ENCODE measurements at regions not wholly inside any gene's neighbourhood (a gene's known extent, or its start where the extent isn't known, plus 50 kb on each side); places are given as distances from the start of the nearest gene placed in this dataset.

DNA sequence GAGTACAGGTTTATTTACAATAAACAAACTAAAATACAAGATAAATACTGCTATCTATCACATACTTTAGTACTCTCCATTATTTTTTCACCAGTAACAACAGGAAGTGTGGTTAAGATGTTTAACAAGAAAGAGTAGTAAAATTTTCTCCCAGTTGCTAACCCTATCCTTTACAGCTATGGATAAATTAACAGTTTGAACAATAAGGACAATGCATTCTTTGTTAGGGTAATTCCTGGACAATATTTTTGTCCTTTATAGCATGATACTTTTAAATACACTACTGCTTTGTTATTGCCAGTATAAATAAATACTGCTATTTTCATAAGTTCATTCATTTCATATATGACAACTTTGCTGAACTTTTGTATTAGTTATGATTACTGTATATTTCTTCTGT, 630.2 kb upstream of the ATXN8OS start:
- TF ChIP-seq, protein P1, sequence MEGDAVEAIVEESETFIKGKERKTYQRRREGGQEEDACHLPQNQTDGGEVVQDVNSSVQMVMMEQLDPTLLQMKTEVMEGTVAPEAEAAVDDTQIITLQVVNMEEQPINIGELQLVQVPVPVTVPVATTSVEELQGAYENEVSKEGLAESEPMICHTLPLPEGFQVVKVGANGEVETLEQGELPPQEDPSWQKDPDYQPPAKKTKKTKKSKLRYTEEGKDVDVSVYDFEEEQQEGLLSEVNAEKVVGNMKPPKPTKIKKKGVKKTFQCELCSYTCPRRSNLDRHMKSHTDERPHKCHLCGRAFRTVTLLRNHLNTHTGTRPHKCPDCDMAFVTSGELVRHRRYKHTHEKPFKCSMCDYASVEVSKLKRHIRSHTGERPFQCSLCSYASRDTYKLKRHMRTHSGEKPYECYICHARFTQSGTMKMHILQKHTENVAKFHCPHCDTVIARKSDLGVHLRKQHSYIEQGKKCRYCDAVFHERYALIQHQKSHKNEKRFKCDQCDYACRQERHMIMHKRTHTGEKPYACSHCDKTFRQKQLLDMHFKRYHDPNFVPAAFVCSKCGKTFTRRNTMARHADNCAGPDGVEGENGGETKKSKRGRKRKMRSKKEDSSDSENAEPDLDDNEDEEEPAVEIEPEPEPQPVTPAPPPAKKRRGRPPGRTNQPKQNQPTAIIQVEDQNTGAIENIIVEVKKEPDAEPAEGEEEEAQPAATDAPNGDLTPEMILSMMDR (IDR thresholded peaks at IDR 0.05; ENCODE audit: low read depth, low read length): no peak
- no peak for TF ChIP-seq EZH2phosphoT487 (IDR thresholded peaks at IDR 0.05; ENCODE audit: low read depth)
- Histone ChIP-seq H2AFZ (ENCODE audit: low read depth, low read length) (no peak overlapping the region), H3K9ac (ENCODE audit: low read length) (no peak overlapping the region), H4K20me1 (ENCODE audit: insufficient read depth, low read length) (no peaks in the 10 kb centered on the region), H3K36me3 (replicated peaks; ENCODE audit: low read depth, low read length) (no peaks in the 10 kb centered on the region), H3K4me1 (ENCODE audit: low read length) (no peaks in the 10 kb centered on the region), H3K4me3 (ENCODE audit: low read length) (no peak overlapping the region), H3K9me3 (ENCODE audit: insufficient read depth, low read length) (no peaks in the 10 kb centered on the region), H3K4me2 (ENCODE audit: low read length) (no peak overlapping the region), H3K79me2 (ENCODE audit: low read length) (no peaks in the 10 kb centered on the region), H3K27ac (ENCODE audit: low read length) (no peak overlapping the region), H3K27me3 (ENCODE audit: low read depth, low read length) (no peaks in the 10 kb centered on the region)

DNA sequence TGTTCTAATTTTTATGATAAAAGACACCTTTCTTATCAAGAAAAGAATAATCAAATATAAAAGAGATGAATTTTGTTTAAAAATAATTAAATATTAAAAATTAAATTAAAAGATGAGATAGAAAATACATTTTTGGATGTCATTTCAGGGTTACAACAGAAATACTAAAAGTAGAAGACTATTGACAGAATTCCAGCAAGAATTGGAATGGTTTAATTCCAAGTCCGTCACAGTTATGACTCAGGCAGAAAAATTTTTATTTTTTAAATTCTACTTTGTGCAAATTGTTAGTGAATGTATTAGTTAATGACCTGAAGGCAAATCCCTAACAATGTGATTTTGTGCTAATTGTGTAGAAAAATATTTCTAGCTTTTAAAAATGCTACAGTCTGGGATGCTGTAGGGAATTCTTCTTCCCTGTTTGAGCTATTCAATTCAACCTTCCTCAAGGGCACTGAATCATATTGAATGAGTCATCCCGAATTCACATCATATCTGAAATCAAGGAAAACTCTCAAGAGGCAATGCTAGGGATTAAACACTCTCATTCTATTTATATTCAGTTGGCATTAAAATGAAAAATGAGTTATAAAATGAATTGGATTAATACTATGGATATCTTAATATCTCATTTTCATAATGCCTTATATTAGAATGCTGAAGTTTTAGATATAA, 633.5 kb upstream of the ATXN8OS start:
- Histone ChIP-seq H3K4me2 (ENCODE audit: low read length) (no peak overlapping the region), H3K27ac (ENCODE audit: low read length) (no peak overlapping the region), H3K9me3 (ENCODE audit: insufficient read depth, low read length) (no peaks in the 10 kb centered on the region), H4K20me1 (ENCODE audit: insufficient read depth, low read length) (no peaks in the 10 kb centered on the region), H3K27me3 (ENCODE audit: low read depth, low read length) (no peaks in the 10 kb centered on the region), H3K9ac (ENCODE audit: low read length) (no peak overlapping the region), H3K4me3 (ENCODE audit: low read length) (no peak overlapping the region), H3K4me1 (ENCODE audit: low read length) (no peaks in the 10 kb centered on the region), H3K36me3 (replicated peaks; ENCODE audit: low read depth, low read length) (no peaks in the 10 kb centered on the region), H3K79me2 (ENCODE audit: low read length) (no peaks in the 10 kb centered on the region), H2AFZ (ENCODE audit: low read depth, low read length) (no peak overlapping the region)
- TF ChIP-seq, protein P1 (IDR thresholded peaks at IDR 0.05; ENCODE audit: low read depth, low read length): no peak
- no peak for TF ChIP-seq EZH2phosphoT487 (IDR thresholded peaks at IDR 0.05; ENCODE audit: low read depth)

DNA sequence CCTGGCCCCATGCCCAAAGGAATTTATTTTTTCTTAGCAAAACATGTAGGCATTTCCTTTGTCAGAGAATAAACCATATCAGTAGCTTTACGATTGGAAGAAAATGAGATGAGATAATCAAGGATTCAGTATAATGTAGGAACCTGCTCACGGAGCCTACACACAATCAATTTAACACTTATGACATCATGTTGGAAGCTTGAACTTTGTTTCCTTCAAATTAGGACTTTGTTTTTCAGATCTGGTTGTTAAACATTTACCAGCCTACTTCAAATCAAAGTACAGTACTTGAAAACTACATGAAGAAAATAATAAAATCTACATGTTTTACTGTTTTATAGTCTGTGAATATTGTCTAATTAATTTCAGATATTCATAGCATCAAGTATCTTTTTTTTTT, 639.0 kb upstream of the ATXN8OS start:
- H3K9me3 ChIP-seq (ENCODE audit: insufficient read depth, low read length): no peaks in the 10 kb centered on the region
- no peak overlapping the region for H3K4me3 ChIP-seq (ENCODE audit: low read length)
- H3K36me3 ChIP-seq (replicated peaks; ENCODE audit: low read depth, low read length): no peaks in the 10 kb centered on the region
- H3K4me2 ChIP-seq (ENCODE audit: low read length): no peak overlapping the region
- no peak overlapping the region for H3K9ac ChIP-seq (ENCODE audit: low read length)
- no peaks in the 10 kb centered on the region for H3K79me2 ChIP-seq (ENCODE audit: low read length)
- H4K20me1 ChIP-seq (ENCODE audit: insufficient read depth, low read length): no peaks in the 10 kb centered on the region
- no peak overlapping the region for H2AFZ ChIP-seq (ENCODE audit: low read depth, low read length)
- no peaks in the 10 kb centered on the region for H3K4me1 ChIP-seq (ENCODE audit: low read length)
- no peak overlapping the region for H3K27ac ChIP-seq (ENCODE audit: low read length)
- H3K27me3 ChIP-seq (ENCODE audit: low read depth, low read length): no peaks in the 10 kb centered on the region
- no peak for TF ChIP-seq EZH2phosphoT487 (IDR thresholded peaks at IDR 0.05; ENCODE audit: low read depth)
- TF ChIP-seq, protein P1 (IDR thresholded peaks at IDR 0.05; ENCODE audit: low read depth, low read length): no peak

DNA sequence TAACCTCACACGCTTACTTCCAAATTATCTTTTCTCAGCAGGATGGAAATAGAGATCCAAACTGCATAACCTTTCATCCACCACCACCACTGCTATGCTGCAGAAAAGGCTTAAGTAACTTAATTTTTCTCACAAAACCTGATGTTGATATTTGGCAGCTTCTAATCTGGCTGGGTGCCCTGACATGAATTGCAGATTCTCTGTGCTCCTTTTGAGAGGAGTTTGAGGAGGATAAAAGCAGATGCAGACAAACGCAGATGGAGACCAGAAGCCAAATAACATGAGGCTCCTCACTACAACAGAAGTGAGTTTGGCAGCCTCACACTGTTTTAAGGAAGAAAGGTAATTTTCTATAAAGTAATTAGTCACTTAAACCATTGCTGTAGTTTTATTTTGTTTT, 646.2 kb upstream of the ATXN8OS start:
- Histone ChIP-seq H3K79me2 (ENCODE audit: low read length) (no peaks in the 10 kb centered on the region), H3K9me3 (ENCODE audit: insufficient read depth, low read length) (no peaks in the 10 kb centered on the region), H3K27me3 (ENCODE audit: low read depth, low read length) (no peaks in the 10 kb centered on the region), H2AFZ (ENCODE audit: low read depth, low read length) (no peak overlapping the region), H3K4me2 (ENCODE audit: low read length) (no peak overlapping the region), H3K9ac (ENCODE audit: low read length) (no peak overlapping the region), H3K4me3 (ENCODE audit: low read length) (no peak overlapping the region), H3K36me3 (replicated peaks; ENCODE audit: low read depth, low read length) (no peaks in the 10 kb centered on the region), H3K27ac (ENCODE audit: low read length) (no peak overlapping the region), H4K20me1 (ENCODE audit: insufficient read depth, low read length) (no peaks in the 10 kb centered on the region), H3K4me1 (ENCODE audit: low read length) (no peaks in the 10 kb centered on the region)
- TF ChIP-seq, protein P1 (IDR thresholded peaks at IDR 0.05; ENCODE audit: low read depth, low read length): no peak
- no peak for TF ChIP-seq EZH2phosphoT487 (IDR thresholded peaks at IDR 0.05; ENCODE audit: low read depth)
